H9 (cell line): ENCODE measurements at regions not wholly inside any gene's neighbourhood (a gene's known extent, or its start where the extent isn't known, plus 50 kb on each side); places are given as distances from the start of the nearest gene placed in this dataset.

ENCODE experiments used
- DNase-seq: peaks from one replicate; pipeline ENCODE4 v3.0.0-alpha.2; 2017
- H2AFZ ChIP-seq: one replicate; pipeline ENCODE4 v1.6.1; 2013; ENCODE audit warnings: mild to moderate bottlenecking, low read length, control low read depth, moderate library complexity
- H2AK5ac ChIP-seq: 2 replicates; pipeline ENCODE4 v1.6.1; 2013; ENCODE audit warnings: low read length, control low read depth, mixed read lengths; ENCODE audit not compliant: insufficient read length
- H2BK120ac ChIP-seq: one replicate; pipeline ENCODE4 v1.6.1; 2013; ENCODE audit warnings: low read depth, mild to moderate bottlenecking, low read length, control low read depth, inconsistent platforms; ENCODE audit not compliant: poor library complexity, severe bottlenecking
- H2BK12ac ChIP-seq: 2 replicates; pipeline ENCODE4 v1.6.1; 2013; ENCODE audit warnings: low read length, control low read depth, mixed read lengths, low read depth; ENCODE audit not compliant: insufficient read length
- H2BK15ac ChIP-seq: 2 replicates; pipeline ENCODE4 v1.6.1; 2013; ENCODE audit warnings: low read depth, low read length, control low read depth
- H2BK20ac ChIP-seq: one replicate; pipeline ENCODE4 v1.6.1; 2013; ENCODE audit warnings: low read depth, mild to moderate bottlenecking, low read length, control low read depth, inconsistent platforms; ENCODE audit not compliant: poor library complexity, severe bottlenecking
- H2BK5ac ChIP-seq: 2 replicates; pipeline ENCODE4 v1.6.1; 2013; ENCODE audit warnings: low read length, control low read depth, mixed read lengths; ENCODE audit not compliant: insufficient read length
- H3K14ac ChIP-seq: 2 replicates; pipeline ENCODE4 v1.6.1; 2013; ENCODE audit warnings: low read length, control low read depth; ENCODE audit not compliant: insufficient read depth
- H3K18ac ChIP-seq: 2 replicates; pipeline ENCODE4 v1.6.1; 2013; ENCODE audit warnings: low read depth, mild to moderate bottlenecking, mixed read lengths, low read length, control low read depth; ENCODE audit not compliant: insufficient read length
- H3K23ac ChIP-seq: 2 replicates; pipeline ENCODE4 v1.6.1; 2013; ENCODE audit warnings: low read length, control low read depth, mixed read lengths, low read depth; ENCODE audit not compliant: insufficient read length
- H3K23me2 ChIP-seq: 2 replicates; pipeline ENCODE4 v1.6.1; 2013; ENCODE audit warnings: low read depth, mild to moderate bottlenecking, mixed read lengths, low read length, control low read depth; ENCODE audit not compliant: insufficient read length, poor library complexity, severe bottlenecking
- H3K27ac ChIP-seq: 2 replicates; pipeline ENCODE4 v1.5.1; 2013; ENCODE audit warnings: low read length, control low read depth, mixed read lengths, low read depth; ENCODE audit not compliant: insufficient read length
- H3K27me3 ChIP-seq: 2 replicates; pipeline ENCODE4 v1.6.1; 2013; ENCODE audit warnings: low read length, control low read depth, inconsistent platforms; ENCODE audit not compliant: insufficient read depth
- H3K4ac ChIP-seq: 2 replicates; pipeline ENCODE4 v1.6.1; 2013; ENCODE audit warnings: low read depth, mild to moderate bottlenecking, control low read depth, inconsistent platforms, low read length, moderate library complexity
- H3K4me1 ChIP-seq: 2 replicates; pipeline ENCODE4 v1.6.1; 2013; ENCODE audit warnings: low read length, control low read depth, inconsistent platforms; ENCODE audit not compliant: insufficient read depth
- H3K4me2 ChIP-seq: 2 replicates; pipeline ENCODE4 v1.6.1; 2013; ENCODE audit warnings: low read length, control low read depth, mixed read lengths; ENCODE audit not compliant: insufficient read length, insufficient read depth
- H3K56ac ChIP-seq: 2 replicates; pipeline ENCODE4 v1.6.1; 2013; ENCODE audit warnings: low read depth, mild to moderate bottlenecking, mixed read lengths, low read length, control low read depth; ENCODE audit not compliant: insufficient read length
- H3K79me1 ChIP-seq: 2 replicates; pipeline ENCODE4 v1.6.1; 2013; ENCODE audit warnings: low read depth, mild to moderate bottlenecking, moderate library complexity, low read length, control low read depth, inconsistent platforms; ENCODE audit not compliant: insufficient read depth, poor library complexity, severe bottlenecking
- H3K79me2 ChIP-seq: 2 replicates; pipeline ENCODE4 v1.6.1; 2013; ENCODE audit warnings: low read length, control low read depth, inconsistent platforms; ENCODE audit not compliant: insufficient read depth
- H3K9ac ChIP-seq: 2 replicates; pipeline ENCODE4 v1.6.1; 2013; ENCODE audit warnings: low read length, control low read depth, mixed read lengths; ENCODE audit not compliant: insufficient read length; ENCODE audit errors: extremely low read depth
- H3K9me3 ChIP-seq: one replicate; pipeline ENCODE4 v1.6.1; 2013; ENCODE audit warnings: low read depth, low read length, inconsistent platforms; ENCODE audit not compliant: control insufficient read depth
- H3T11ph ChIP-seq: one replicate; pipeline ENCODE4 v1.6.1; 2013; ENCODE audit warnings: mild to moderate bottlenecking, low read length, control low read depth, inconsistent platforms
- H4K20me1 ChIP-seq: one replicate; pipeline ENCODE4 v1.6.1; 2013; ENCODE audit not compliant: control insufficient read depth, insufficient read length, insufficient read depth
- H4K5ac ChIP-seq: 2 replicates; pipeline ENCODE4 v1.6.1; 2013; ENCODE audit warnings: low read depth, mild to moderate bottlenecking, mixed read lengths, low read length, control low read depth; ENCODE audit not compliant: insufficient read length
- H4K8ac ChIP-seq: replicated peaks from 2 replicates; pipeline ENCODE4 v1.6.1; 2013; ENCODE audit warnings: low read length, control low read depth, mixed read lengths, low read depth; ENCODE audit not compliant: insufficient read length
- H4K91ac ChIP-seq: 2 replicates; pipeline ENCODE4 v1.6.1; 2013; ENCODE audit warnings: low read depth, mild to moderate bottlenecking, moderate library complexity, mixed read lengths, low read length, control low read depth; ENCODE audit not compliant: insufficient read length
- H3K27ac Mint-ChIP-seq, 3 experiments: 2 replicates in 2 of 3; 3 replicates in 1 of 3; pipeline ENCODE4 v1.8.0; 2020 to 2021; ENCODE audit warnings: mixed read lengths in 3 of 3, mild to moderate bottlenecking in 1 of 3, moderate library complexity in 1 of 3
- H3K27me3 Mint-ChIP-seq: 2 replicates; pipeline ENCODE4 v1.8.0; 2021; ENCODE audit warnings: low read depth, mild to moderate bottlenecking, moderate library complexity, mixed read lengths
- H3K36me3 Mint-ChIP-seq, 3 experiments: 2 replicates in 2 of 3; 3 replicates in 1 of 3; pipeline ENCODE4 v1.8.0; 2020 to 2021; ENCODE audit warnings: low read depth in 3 of 3, mixed read lengths in 3 of 3; ENCODE audit not compliant: insufficient read depth in 1 of 3
- H3K4me1 Mint-ChIP-seq, 2 experiments: 2 replicates each; pipeline ENCODE4 v1.8.0; 2020; ENCODE audit warnings: mixed read lengths in 2 of 2
- H3K4me3 Mint-ChIP-seq, 2 experiments: 2 replicates in 1 of 2; 3 replicates in 1 of 2; pipeline ENCODE4 v1.8.0; 2020 to 2021; ENCODE audit warnings: mild to moderate bottlenecking in 2 of 2, mixed read lengths in 2 of 2, moderate library complexity in 1 of 2
- H3K9me3 Mint-ChIP-seq, 2 experiments: 2 replicates in 1 of 2; 3 replicates in 1 of 2; pipeline ENCODE4 v1.8.0; 2020; ENCODE audit warnings: mild to moderate bottlenecking in 2 of 2, mixed read lengths in 2 of 2, moderate library complexity in 1 of 2
- CTCF ChIP-seq: fragments of 200-600 bp; sonication (generic); conservative IDR thresholded peaks from 3 replicates; pipeline ENCODE4 v1.8.0; 2021; ENCODE audit warnings: antibody characterized with exemption, mild to moderate bottlenecking
- WGBS: extraction: QIAGEN DNeasy Blood & Tissue Kit; methylation state at CpG from one replicate; pipeline ENCODE4 v1.1.7; 2013; ENCODE audit warnings: missing lambda C conversion rate, low lambda C conversion rate, mixed read lengths; ENCODE audit not compliant: insufficient read length; ENCODE audit errors: extremely low coverage; 5-methylcytosine and 5-hydroxymethylcytosine counted together

- Histone ChIP-seq H3K4me2 (no peak overlapping the region), H3K27ac (no peak overlapping the region), H2AFZ (no peak overlapping the region), H4K20me1 (no peaks in the 10 kb centered on the region), H3K14ac (no peak overlapping the region), H4K91ac (no peak overlapping the region), H3K23me2 (no peaks in the 10 kb centered on the region), H3K23ac (no peak overlapping the region), H3K9ac (no peak overlapping the region), H2BK15ac (no peak overlapping the region), H3T11ph (no peak overlapping the region), H3K79me2 (no peaks in the 10 kb centered on the region), H3K4ac (no peak overlapping the region), H3K27me3 (no peaks in the 10 kb centered on the region), H3K9me3 (no peaks in the 10 kb centered on the region), H3K79me1 (no peaks in the 10 kb centered on the region), H2BK5ac (no peak overlapping the region), H3K4me1 (no peaks in the 10 kb centered on the region; the same call in 1 of the 2 replicates), H2BK20ac (no peak overlapping the region), H4K5ac (no peak overlapping the region), H3K56ac (no peak overlapping the region), H2AK5ac (no peak overlapping the region), H4K8ac (no peak overlapping the region), H3K18ac (no peak overlapping the region), H2BK120ac (no peak overlapping the region), H2BK12ac (no peak overlapping the region)
- Mint-ChIP-seq H3K27ac (peak overlapping the region in 1 of 3 experiments; percentile 79; a peak in 1 of 7 replicates), H3K36me3 (no peaks in the 10 kb centered on the region; a peak in 1 of 7 replicates), H3K9me3 (no peaks in the 10 kb centered on the region; a peak in 2 of 5 replicates), H3K27me3 (no peaks in the 10 kb centered on the region), H3K4me1 (no peaks in the 10 kb centered on the region), H3K4me3 (no peak overlapping the region)
- TF ChIP-seq CTCF, result no peak
- no CpG with 5 or more reads among the region's 6 CpGs for WGBS
- no peak for DNase-seq
These were observed 260.6 kb downstream of the BCL11B start for GRCh38 chr14:99011385-99011784.
